Activated CD8-positive, alpha-beta T cell treated with anti-CD3 and anti-CD28 coated beads for 36 hours (primary cell): ENCODE measurements at regions not wholly inside any gene's neighbourhood (a gene's known extent, or its start where the extent isn't known, plus 50 kb on each side); places are given as distances from the start of the nearest gene placed in this dataset.

Experiments
- ATAC-seq: fragments of 200-7000 bp; cut with Tn5 transposase; one replicate; pipeline ENCODE4 v1.10.0; 2021; ENCODE audit warnings: mild to moderate bottlenecking, moderate library complexity
- CTCF ChIA-PET: fragments of 350-600 bp; sonication (Branson Sonifier 250); formaldehyde crosslinking; loops from one replicate; lab custom pipeline; 2021; ENCODE audit warnings: antibody characterized with exemption; lab: Charles Lee
- POLR2A ChIA-PET: fragments of 350-600 bp; sonication (Branson Sonifier 250); formaldehyde crosslinking; loops from one replicate; lab custom pipeline; 2021; ENCODE audit warnings: antibody characterized with exemption; lab: Charles Lee
- DNase-seq: peaks from one replicate; pipeline ENCODE4 v3.0.0-alpha.2; 2020
- H3K27ac Mint-ChIP-seq: one replicate; pipeline ENCODE4 v1.8.0; 2021; ENCODE audit warnings: mild to moderate bottlenecking, mixed read lengths
- H3K27me3 Mint-ChIP-seq: one replicate; pipeline ENCODE4 v1.8.0; 2021; ENCODE audit warnings: mixed read lengths
- H3K36me3 Mint-ChIP-seq: one replicate; pipeline ENCODE4 v1.8.0; 2021; ENCODE audit warnings: low read depth, mixed read lengths
- H3K4me1 Mint-ChIP-seq: one replicate; pipeline ENCODE4 v1.8.0; 2021; ENCODE audit warnings: low read depth, mixed read lengths
- H3K4me3 Mint-ChIP-seq: one replicate; pipeline ENCODE4 v1.8.0; 2021; ENCODE audit warnings: mild to moderate bottlenecking, moderate library complexity, mixed read lengths
- H3K9me3 Mint-ChIP-seq: one replicate; pipeline ENCODE4 v1.8.0; 2021; ENCODE audit warnings: mixed read lengths
- CTCF ChIP-seq: fragments of 200-600 bp; IDR thresholded peaks from one replicate; pipeline ENCODE4 v1.8.0; 2022; ENCODE audit warnings: antibody characterized with exemption, mild to moderate bottlenecking
- intact Hi-C: fragments of 100-400 bp; cut with micrococcal nuclease; formaldehyde crosslinking; loops from one replicate; pipeline ENCODE4 v1.10.0; 2022

GRCh38 chr2:220572385-220572784, 945.0 kb downstream of the SLC4A3 start:
- no peaks in the 10 kb centered on the region for H3K4me1 Mint-ChIP-seq
- POLR2A ChIA-PET = no interaction called here
- H3K27me3 Mint-ChIP-seq = no peaks in the 10 kb centered on the region
- CTCF ChIA-PET = no interaction called here
- H3K4me3 Mint-ChIP-seq = no peak overlapping the region
- DNase-seq (no peak), ATAC-seq (no peak)
- no peak overlapping the region for H3K27ac Mint-ChIP-seq
- no peaks in the 10 kb centered on the region for H3K9me3 Mint-ChIP-seq
- H3K36me3 Mint-ChIP-seq = no peaks in the 10 kb centered on the region
- no peak for TF ChIP-seq CTCF
- intact Hi-C loops = no loop called here

GRCh38 chr2:220574038-220574437, 946.6 kb downstream of the SLC4A3 start:
- no peaks in the 10 kb centered on the region for H3K9me3 Mint-ChIP-seq
- no peak for DNase-seq
- no peak for TF ChIP-seq CTCF
- no peaks in the 10 kb centered on the region for H3K27me3 Mint-ChIP-seq
- H3K36me3 Mint-ChIP-seq = no peaks in the 10 kb centered on the region
- H3K4me3 Mint-ChIP-seq = no peak overlapping the region
- ChIA-PET CTCF (no interaction called here), POLR2A (no interaction called here)
- intact Hi-C loops = no loop called here
- H3K4me1 Mint-ChIP-seq = no peaks in the 10 kb centered on the region
- no peak for ATAC-seq
- H3K27ac Mint-ChIP-seq = no peak overlapping the region

- Mint-ChIP-seq H3K4me3 (no peak overlapping the region), H3K36me3 (no peaks in the 10 kb centered on the region), H3K4me1 (no peaks in the 10 kb centered on the region), H3K9me3 (no peaks in the 10 kb centered on the region), H3K27me3 (no peaks in the 10 kb centered on the region), H3K27ac (no peak overlapping the region)
- intact Hi-C loops = no loop called here
- ChIA-PET CTCF (no interaction called here), POLR2A (no interaction called here)
- TF ChIP-seq CTCF = no peak
- ATAC-seq (no peak), DNase-seq (no peak)
Measured at GRCh38 chr2:220575963-220576362, 948.5 kb downstream of the SLC4A3 start.

- intact Hi-C loops = no loop called here
- ATAC-seq = no peak
Measured at GRCh38 chr2:220579452-220579851, 952.0 kb downstream of the SLC4A3 start.

GRCh38 chr2:220580113-220580512, 952.7 kb downstream of the SLC4A3 start:
- no peak overlapping the region for H3K27ac Mint-ChIP-seq
- H3K27me3 Mint-ChIP-seq = no peaks in the 10 kb centered on the region
- ChIA-PET CTCF (no interaction called here), POLR2A (no interaction called here)
- intact Hi-C loops = no loop called here
- no peak for TF ChIP-seq CTCF
- H3K4me1 Mint-ChIP-seq = no peaks in the 10 kb centered on the region
- H3K4me3 Mint-ChIP-seq = no peak overlapping the region
- H3K9me3 Mint-ChIP-seq = no peaks in the 10 kb centered on the region
- no peaks in the 10 kb centered on the region for H3K36me3 Mint-ChIP-seq
- ATAC-seq = no peak
- no peak for DNase-seq

More at GRCh38 chr2:220579452-220579851, 952.0 kb downstream of the SLC4A3 start:
- Mint-ChIP-seq H3K27ac (no peak overlapping the region), H3K4me1 (no peaks in the 10 kb centered on the region), H3K27me3 (no peaks in the 10 kb centered on the region), H3K36me3 (no peaks in the 10 kb centered on the region), H3K9me3 (no peaks in the 10 kb centered on the region), H3K4me3 (no peak overlapping the region)
- CTCF ChIA-PET = no interaction called here
- DNase-seq = no peak
- POLR2A ChIA-PET = no interaction called here
- no peak for TF ChIP-seq CTCF
